NCI-H526 (cell line): ENCODE measurements at regions not wholly inside any gene's neighbourhood (a gene's known extent, or its start where the extent isn't known, plus 50 kb on each side); places are given as distances from the start of the nearest gene placed in this dataset.

Experiments used
- DNase-seq, 2 experiments: peaks; one replicate each; lab custom pipeline; 2025; lab: John Stamatoyannopoulos, UW

DNA sequence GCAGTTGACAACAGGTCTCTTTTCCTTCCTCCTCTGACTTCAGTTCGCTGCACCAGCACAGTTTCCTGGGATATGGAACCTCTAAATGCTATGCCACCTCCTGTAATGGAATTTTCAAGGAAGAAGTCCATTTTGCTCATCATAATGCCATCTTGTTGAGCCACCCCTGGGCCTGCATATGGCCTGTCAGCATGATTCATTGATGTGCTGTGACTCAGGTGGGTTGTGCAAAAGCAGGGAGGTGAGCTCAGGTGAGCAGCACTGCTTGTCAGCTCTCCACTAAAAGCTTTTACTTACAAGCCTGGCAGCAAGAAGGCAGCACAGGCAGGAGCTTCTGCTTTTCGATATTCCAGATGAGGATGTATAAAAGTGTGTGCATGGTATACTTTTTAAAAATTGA, 247.1 kb upstream of the LMCD1 start:
- no peak for DNase-seq

DNA sequence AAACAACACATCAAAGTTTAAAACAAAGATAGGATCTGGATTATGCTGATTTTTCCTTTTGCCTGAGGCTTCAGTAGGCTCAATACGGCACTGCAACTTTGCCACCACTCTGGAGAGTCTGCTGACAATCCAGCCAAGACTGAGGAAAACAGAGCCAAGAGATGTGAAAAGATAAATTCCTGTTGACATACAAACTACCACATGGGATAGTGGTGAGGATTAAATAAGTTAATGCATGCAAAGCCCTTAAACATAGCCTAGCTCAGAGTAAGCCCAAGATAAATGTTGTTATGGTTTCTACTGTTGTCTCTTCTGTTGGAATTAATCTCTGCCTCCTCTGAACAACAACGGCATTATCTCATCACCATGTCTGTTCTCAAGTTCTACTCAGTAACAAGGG, 245.9 kb upstream of the LMCD1 start:
- DNase-seq = no peak

DNA sequence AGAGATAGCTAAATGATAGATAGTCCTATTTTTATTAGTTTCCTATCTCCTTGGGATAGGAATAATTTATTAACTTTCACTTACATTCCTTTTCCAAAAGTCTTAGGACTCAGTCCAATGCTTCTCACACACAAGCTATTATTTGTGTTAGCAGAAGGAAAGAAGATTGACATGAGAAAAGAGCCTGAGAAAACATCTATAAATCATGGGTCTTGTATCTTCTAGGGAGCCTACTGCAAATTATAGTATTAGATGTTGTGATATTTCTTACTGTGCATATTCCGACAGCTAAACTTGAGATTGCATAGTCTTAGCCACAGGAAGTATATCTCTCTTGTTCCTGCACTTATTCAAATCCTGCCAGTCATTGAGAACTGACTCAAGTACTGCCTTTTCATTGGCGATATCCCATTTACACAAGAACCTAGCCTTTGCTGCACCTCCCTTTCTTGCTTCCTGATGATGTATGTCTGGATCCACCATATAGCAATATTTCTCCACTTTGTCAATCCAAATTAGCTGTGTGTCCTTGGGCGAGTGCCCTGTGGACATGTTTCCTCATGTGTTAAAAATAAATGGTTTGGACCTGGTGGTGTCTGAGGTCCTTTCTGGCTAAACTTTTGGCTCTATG, 245.1 kb upstream of the LMCD1 start:
- DNase-seq = no peak

DNA sequence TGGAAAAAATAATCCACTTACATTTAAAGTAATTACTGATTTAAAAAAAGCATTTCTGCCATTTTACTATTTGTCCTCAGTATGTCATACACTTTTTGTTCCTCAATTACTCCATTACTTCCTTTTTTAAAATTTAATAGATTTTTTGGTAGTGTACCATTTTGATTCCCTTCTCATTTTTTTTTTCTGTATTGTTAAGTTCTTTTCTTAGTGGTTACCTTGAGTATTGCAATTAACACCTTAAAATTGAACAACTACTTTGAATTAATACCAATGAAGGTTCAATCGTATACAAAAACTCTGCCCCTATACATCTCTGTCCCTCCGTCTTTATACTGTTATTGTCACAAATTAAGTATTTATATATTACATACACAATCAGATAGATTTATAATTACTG, 240.6 kb upstream of the LMCD1 start:
- DNase-seq = no peak

DNA sequence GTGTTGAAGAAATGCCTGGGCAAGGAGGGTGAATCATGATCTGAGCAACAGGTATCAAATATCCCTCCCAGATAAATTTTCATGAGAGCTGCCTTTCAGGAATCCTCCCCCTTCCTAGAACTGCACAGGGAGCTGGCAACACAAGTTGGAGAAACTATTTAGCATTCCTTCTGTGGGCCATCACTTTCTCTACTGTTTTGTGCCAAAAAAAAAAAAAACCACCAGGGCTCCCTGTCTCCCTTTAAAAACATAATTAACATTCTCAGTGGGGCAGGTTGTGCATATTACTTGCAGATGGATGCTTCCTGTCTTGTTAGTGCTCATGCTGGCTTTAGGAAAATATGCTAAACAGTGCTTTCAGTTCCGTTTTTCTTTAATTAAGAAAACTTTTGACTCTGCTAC, 234.9 kb upstream of the LMCD1 start:
- DNase-seq = no peak

DNA sequence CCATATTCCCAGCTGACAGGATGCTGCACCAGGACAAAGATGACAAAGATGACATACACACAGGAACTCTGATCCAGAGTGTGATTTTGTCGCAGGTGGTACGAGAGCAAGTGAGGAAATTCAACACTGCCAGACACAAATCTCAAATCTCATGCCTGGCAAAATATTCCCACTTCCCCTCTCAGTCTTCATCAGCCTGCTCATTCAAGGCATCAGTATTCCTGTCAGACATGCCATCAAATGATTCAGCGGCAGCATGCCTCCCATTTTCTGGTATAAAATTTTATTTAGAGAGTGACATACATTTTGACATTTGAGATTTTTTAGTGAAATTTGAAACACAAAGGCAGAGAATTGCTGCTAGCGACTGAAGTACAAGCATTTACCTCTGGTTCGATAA, 228.1 kb upstream of the LMCD1 start:
- DNase-seq = no peak

DNA sequence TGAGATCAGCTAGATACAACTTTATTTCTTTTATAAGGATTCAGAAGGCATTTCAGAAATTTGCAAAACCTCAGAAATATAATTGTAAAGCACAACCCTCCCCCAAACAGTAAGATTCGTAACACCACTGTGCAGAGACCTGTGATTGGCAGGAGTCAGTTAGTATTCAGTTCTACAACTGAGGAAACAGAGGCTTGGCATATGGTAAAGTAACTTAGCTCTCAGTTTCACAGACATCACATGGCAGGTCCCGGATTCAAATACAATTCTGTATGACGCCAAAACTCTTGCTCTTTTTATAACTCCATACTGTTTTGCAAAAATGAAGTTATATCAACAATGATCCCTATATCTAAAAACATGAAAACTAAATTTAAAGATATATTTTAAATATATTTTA, 225.6 kb upstream of the LMCD1 start:
- no peak for DNase-seq

DNA sequence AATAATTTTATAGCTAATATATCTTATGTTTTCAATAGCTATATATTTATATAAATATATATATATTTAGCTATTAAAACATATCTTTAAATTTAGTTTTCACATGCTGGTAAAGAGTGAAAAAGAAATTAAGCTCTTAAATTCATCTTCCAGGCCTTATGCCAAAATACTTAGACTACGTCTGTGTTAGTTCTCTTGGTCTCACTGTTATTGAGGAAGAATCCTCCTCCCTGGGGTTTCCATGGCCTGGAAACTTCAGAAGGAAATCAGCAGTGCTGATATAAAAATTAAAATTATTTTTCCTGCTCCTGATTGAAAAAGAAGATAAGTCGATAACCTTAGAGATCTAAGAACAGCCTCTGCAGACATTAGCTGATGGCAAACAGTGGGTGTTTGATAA, 225.1 kb upstream of the LMCD1 start:
- no peak for DNase-seq

DNA sequence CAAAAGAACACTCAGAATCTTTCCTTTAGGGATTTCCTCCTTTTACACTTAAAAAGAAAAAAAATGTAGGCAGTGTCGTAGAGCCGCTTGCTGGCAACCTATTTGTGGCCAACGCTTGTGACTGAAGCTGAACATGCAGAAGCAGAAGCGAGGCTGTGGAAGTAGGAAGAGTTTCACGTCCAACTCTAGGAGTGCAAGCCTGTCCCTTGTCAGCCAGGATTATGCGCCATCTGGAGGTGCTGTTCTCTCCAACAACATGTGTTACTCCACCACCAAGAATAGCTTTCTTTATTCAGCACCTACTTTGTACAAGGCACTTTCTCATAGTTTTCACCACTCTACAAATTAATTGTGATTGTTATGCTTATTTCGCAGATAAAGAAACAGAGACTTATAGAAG, 223.2 kb upstream of the LMCD1 start:
- peak in 1 of 2 experiments; percentile 12 for DNase-seq

DNA sequence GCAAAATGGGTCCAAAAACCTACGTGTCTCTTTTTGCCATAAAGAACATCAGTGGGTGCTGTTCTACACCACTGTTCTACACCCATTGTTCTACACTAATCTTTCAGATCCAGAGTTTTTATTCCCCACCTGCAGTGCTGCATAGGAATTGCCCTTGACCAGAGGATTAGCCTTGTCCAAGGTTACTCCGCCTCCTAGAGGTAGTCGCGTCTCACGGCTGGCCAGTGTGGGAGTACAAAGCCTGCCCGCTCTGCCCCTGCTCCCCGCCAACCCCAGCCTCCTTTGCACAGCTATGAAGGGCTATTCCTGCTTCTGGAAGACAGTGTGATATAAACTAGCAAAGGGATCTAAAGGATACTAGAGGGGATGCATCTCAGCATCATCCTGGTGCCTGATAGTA, 222.1 kb upstream of the LMCD1 start:
- DNase-seq = peak in 1 of 2 experiments; percentile 2

DNA sequence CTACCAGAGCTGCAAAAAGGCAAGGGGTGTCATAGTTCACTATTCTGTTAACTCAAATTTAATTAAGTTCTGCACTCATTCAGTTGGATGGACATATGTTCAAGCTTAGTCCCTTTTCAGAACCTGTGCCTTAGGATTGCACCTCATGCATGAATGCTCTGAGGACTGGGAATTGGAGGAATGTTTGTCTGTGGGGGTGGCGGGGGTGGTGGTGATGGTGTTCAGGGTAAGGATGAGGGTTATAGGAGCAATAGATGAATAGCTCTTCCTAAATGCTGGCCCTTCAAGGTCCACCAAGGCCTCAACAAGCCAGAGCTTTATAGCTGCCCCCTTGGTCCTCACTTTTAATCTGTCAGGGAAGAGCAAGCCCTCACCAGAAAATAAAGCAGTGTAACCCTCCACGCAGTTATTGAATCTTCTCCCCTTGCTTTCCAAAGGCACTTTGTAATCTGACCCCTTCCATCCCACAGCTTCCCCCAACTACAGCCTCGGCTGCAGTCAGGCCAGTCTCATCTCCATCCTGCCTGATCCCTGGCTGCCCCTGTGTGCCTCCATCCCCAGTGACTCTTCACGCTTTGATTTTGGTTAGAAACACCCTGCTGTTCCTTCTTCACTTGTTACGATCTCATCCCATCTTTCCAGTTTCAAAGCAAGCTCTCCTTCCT, 221.6 kb upstream of the LMCD1 start:
- DNase-seq = peak in 1 of 2 experiments; percentile 1

DNA sequence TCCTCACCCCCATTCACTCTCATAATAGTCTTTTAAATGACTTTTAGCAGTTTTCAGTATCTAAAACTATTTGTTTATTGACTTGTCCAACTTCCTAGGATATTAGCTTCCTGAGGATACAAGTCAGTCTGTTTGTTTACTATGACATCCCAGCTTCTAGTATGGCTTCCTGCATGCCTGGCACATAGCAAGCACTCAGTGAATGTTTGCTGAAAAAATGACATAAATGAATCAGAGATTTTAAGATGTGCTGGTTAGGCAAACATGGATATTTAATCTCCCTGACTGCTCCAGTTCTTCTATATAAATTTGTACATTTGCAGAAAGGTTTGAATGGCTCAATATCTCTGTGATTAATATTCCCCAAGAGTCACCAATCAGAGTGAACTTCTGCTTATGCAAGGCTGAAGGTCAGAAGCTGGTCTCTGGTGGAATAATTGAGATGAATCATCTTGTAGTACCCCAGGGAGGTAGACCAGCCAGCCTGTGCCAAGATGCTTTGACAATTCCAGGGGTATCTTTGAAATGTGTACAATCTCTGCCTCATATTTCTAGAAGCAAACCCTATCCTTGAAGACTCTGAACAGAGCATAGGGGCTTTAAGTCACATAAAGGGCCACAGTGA, 219.0 kb upstream of the LMCD1 start:
- no peak for DNase-seq

DNA sequence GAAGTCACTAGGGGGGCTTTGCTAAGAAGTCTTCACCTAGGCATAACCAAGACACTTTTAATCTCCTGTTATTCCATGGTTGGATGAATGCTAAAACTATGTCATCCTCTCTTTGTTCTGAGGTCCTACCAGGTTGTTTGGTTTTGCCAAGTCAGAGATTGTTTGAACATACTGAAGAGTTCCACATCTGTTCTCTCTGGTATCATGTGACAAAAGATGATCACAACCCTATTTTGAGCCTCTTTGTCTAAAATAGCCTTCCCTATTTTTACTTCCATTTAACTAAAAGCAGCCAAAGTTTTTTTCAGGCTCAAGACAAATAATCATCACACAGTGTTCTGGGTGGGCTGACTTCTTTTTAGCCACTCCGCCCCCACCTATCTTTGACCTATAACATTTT, 218.4 kb upstream of the LMCD1 start:
- no peak for DNase-seq

DNA sequence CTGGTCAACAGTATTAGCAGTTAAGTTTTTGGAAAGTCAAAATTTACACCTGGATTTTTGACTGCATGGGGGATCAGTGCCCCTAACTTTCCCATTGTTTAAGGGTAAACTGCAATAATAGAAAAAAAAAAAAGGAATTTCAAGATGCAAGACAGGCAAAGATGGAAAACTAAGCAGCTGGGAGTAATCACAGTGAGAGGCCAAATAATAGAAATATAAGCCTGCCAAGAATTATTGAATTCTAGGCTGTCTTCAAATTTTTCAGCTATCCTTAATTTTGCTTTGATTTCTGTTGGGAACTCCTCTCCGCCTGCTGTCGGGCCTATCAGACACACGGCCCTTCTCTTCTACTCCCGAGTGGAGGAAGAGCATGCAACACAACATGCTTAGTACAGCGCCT, 215.5 kb upstream of the LMCD1 start:
- DNase-seq = no peak

DNA sequence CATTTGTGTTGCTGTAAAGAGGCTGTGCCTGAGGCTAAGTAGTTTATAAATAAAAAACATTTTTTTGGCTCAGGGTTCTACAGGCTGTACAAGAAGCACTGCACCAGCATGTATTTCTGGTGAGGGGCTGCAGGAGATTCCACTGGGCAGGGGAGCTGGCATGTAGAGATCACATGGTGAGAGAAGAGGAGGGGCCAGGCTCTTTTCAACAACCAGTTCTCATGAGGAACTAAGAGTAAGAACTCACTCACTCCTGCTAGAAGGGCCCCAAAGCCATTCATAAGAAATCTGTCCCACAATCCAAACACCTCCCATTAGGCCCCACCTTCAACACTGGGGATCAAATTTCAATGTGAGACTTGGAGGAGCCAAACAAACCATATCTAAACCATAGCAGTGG, 214.9 kb upstream of the LMCD1 start:
- DNase-seq = no peak

DNA sequence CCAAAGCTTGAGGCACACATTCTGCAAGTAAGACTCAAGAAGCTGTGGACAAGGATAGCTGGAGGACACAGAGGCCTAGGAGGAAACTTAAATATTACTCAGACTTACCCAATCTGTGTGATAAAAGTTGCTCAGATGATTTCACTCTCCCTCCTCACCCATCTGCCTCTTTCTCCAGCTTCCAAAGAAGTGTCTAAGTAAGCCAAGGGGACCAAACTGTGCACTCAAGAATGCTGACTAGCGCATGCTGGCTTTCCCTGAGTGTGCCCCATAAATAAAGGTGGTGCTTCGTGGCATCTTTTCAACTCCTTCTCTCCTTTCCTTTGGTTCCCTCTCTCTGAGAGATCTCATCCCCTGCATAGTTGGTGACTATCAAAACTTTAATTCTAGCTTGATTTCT, 211.0 kb upstream of the LMCD1 start:
- no peak for DNase-seq

DNA sequence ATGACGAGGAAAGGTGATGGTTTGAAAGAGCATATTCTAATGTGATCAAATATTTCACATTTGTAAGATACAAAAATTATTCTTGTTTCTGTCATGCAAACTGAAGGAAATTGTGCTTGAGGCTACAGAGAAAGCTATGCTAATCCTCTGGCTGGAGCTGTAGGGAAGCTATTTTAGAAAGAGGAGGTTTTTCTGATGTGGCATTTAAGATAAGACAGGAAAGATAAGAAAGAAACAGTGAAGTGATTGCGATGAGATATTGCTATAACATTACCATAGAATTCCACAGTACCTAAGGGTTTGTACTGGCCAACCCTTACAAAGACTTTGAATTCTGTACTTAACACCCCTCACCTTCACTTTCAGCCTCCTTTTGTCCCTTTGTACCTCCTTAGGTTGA, 205.2 kb upstream of the LMCD1 start:
- DNase-seq = no peak

DNA sequence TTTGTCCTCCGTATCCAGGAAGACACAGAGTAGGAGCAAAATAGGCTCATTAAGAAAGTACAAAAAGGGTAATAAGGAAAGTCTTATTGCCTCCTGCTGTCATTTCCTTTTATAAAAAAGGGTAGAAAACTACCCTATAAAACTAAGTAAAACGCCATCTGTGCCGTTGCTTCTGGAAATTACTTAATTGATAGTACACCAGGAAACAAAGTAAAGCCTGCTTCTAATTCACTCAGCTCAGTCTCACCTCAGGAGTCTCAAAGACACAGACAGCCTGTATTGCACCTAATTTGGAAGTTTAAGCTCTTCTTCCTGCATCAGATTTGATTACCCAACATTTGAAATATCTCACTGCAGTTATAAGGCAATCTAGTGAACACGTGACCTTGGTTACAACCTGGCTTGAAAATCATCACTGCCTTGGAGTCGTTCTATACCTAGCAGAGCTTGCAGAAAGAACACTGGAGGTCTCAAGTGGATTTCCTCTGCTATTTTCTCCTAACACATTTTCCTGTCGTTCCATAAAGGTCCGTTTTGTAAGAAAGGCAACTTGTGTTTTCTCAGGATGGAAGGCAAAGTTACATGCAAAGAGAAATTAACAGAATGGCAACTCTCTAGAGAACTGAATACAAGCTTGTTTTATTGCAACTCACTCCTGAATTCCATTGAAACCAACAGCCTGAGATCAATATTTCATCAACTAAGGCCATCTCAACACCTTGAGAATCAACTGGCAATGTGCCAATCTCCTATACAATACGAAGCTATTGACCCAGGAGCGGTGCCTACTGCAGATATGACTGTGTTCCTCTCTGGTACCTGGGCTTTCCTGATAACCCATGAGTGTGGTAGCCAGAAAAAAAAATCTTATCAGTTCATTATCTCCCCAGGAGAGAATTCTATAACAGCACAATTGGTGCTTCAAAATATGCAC, 203.3 kb upstream of the LMCD1 start:
- no peak for DNase-seq

DNA sequence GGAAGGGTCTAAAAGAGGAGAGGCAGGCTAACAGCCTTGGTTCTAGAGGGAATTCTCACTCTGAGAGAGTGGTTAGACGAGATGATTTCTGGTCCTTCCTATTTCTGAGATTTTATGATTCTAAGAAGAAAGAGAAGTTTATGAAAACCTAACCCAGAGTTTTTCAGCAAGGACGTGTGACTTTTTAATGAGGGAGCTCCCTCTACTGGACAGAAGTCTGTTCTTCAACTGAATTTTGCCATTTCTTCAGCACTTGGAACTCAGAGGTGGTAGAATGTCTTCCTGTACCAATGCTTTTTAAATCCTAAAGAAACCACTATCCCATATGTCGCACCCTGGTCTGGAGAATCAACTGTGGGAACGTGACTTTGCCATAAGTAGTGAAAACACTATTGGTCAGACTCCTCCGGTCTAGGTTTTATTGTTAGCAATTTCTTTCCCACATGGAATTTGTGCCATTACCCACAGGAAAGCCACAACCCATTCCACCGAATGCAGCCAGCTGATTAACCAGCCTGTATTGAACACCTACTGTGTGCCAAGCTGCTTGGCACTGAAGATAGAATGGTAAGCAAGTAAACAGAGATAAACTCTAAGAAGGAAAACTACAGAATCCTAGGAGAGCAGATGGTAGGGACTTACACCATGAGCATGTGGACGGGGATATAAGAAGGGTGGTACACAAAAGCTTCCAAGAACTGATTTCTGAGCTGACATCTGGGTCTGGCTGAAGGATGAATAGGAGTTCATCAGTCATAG, 199.5 kb upstream of the LMCD1 start:
- peak; percentile 54 to 66 for DNase-seq

DNA sequence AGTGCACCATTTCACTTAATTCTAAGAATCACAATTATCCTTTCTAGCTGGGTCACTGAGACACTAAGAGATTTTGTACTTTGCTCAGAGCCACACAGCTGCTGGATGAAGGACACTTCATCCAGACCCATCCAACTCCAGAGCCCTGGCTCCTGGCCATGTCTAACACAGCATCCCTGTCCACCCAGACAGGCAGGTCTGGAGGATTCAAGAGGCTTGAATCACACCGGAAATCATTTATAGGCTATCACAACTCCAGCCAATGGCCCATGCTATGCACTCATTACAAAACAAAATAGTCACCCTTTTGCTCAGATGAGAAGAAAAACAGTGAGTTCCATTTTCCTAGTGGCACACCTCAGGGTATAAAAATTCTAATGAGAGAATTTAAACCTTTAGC, 198.2 kb upstream of the LMCD1 start:
- no peak for DNase-seq

DNA sequence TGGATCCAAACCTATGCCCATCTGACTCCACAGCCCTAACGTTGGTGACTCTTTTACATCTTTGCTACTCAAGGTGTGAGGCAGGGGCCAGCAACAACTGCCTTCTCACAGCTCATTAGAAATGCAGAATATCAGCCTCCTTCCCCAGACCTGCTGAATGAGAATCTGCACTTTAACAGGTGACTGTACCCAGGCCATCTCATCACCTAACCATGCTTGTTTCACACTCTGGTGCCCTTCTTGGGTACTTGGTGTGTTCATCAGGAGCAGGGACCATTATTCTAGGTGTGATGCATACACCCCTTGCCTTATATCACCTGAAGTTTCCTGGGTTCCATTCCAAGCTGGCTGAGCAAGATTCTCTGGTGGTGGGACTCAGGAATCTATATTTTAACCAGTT, 196.3 kb upstream of the LMCD1 start:
- no peak for DNase-seq

DNA sequence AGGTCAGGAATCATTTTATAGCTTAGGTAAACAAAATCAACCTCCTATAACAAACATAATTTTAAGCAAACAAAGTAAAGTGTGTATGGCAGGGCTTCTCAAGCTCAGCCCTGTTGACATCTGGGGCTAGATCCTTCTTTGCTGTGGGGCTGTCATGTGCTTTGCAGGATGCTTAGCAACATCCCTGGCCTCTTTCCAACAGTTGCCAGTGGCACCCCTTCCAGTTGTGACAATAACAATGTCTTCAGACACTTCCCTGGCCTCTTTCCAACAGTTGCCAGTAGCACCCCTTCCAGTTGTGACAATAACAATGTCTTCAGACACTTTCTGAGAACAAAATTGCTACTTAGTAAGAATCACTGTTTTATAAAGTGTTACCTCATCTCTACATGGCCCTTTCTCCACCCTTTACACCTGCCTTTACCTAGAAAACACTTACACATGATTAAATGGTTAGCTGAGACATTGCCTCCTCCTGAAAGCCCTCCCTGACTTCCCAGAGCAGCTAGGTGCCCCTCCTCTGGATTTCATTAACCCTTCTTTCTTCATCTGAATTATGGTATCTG, 194.0 kb upstream of the LMCD1 start:
- DNase-seq = no peak
